Islet precursor cell (in vitro differentiated cells): ENCODE measurements at regions not wholly inside any gene's neighbourhood (a gene's known extent, or its start where the extent isn't known, plus 50 kb on each side); places are given as distances from the start of the nearest gene placed in this dataset.
"Not testable (repeated sequence)": the region's sequence is repeated elsewhere in the genome, so short reads cannot be mapped to it uniquely, and the experiment has no call there.

Source experiments
- DNase-seq: peaks from one replicate; pipeline ENCODE4 v3.0.0-alpha.2; 2018

- no peak for DNase-seq
Observed at GRCh38 chr18:22704586-22704918, 228.6 kb upstream of the RBBP8 start.

- no peak for DNase-seq
Observed at GRCh38 chr18:22705328-22705727, 227.8 kb upstream of the RBBP8 start.

- DNase-seq = not testable (repeated sequence)
Observed at GRCh38 chr18:22706025-22706424, 227.1 kb upstream of the RBBP8 start.

GRCh38 chr18:22709288-22710060, 223.7 kb upstream of the RBBP8 start:
- no peak for DNase-seq

GRCh38 chr18:22710673-22711191, 222.4 kb upstream of the RBBP8 start:
- DNase-seq = no peak

GRCh38 chr18:22711192-22711685, 221.9 kb upstream of the RBBP8 start:
- peak; percentile 83 for DNase-seq

- DNase-seq = no peak
Observed at GRCh38 chr18:22713511-22713910, 219.6 kb upstream of the RBBP8 start.

- DNase-seq = not testable (repeated sequence)
Observed at GRCh38 chr18:22717536-22717935, 215.6 kb upstream of the RBBP8 start.

- no peak for DNase-seq
Observed at GRCh38 chr18:22723221-22723620, 209.9 kb upstream of the RBBP8 start.

GRCh38 chr18:22723773-22724172, 209.4 kb upstream of the RBBP8 start:
- no peak for DNase-seq

- no peak for DNase-seq
Observed at GRCh38 chr18:22726469-22726868, 206.7 kb upstream of the RBBP8 start.

GRCh38 chr18:22728016-22728415, 205.1 kb upstream of the RBBP8 start:
- no peak for DNase-seq

- no peak for DNase-seq
Observed at GRCh38 chr18:22728481-22729105, 204.5 kb upstream of the RBBP8 start.

- DNase-seq = no peak
Observed at GRCh38 chr18:22731398-22731797, 201.7 kb upstream of the RBBP8 start.

GRCh38 chr18:22734105-22734661, 198.9 kb upstream of the RBBP8 start:
- no peak for DNase-seq

GRCh38 chr18:22734791-22735627, 198.1 kb upstream of the RBBP8 start:
- DNase-seq = no peak

GRCh38 chr18:22737054-22737453, 196.1 kb upstream of the RBBP8 start:
- DNase-seq = no peak

GRCh38 chr18:22739061-22739642, 194.0 kb upstream of the RBBP8 start:
- DNase-seq = no peak

GRCh38 chr18:22739789-22740188, 193.3 kb upstream of the RBBP8 start:
- DNase-seq = no peak

GRCh38 chr18:22741318-22741717, 191.8 kb upstream of the RBBP8 start:
- DNase-seq = no peak

- DNase-seq = no peak
Observed at GRCh38 chr18:22742409-22742808, 190.7 kb upstream of the RBBP8 start.

- no peak for DNase-seq
Observed at GRCh38 chr18:22745966-22746365, 187.2 kb upstream of the RBBP8 start.

GRCh38 chr18:22752014-22752413, 181.1 kb upstream of the RBBP8 start:
- DNase-seq = no peak
